ENCODE measurements at regions not wholly inside any gene's neighbourhood (a gene's known extent, or its start where the extent isn't known, plus 50 kb on each side); places are given as distances from the start of the nearest gene placed in this dataset.
"Not testable (repeated sequence)": the region's sequence is repeated elsewhere in the genome, so short reads cannot be mapped to it uniquely, and the experiment has no call there.

- DNase-seq (ENCODE audit: low spot score), result no peak
- no peak overlapping the region for H3K4me3 ChIP-seq
- H3K27ac ChIP-seq, result peak overlapping the region; percentile 50 to 77
- TF ChIP-seq CTCF (IDR thresholded peaks at IDR 0.05), result no peak
Measured at GRCh38 chr6:12548526-12548925, 168.0 kb upstream of the PHACTR1 start.

- not testable (repeated sequence) for DNase-seq (ENCODE audit: low spot score); H3K4me3 ChIP-seq
- H3K27ac ChIP-seq, result peak overlapping the region in 1 of 2 donors; percentile 77
Measured at GRCh38 chr6:12549445-12549844, 167.1 kb upstream of the PHACTR1 start.

GRCh38 chr6:12554820-12555219 is 161.7 kb upstream of the PHACTR1 start:
- H3K4me3 ChIP-seq; H3K27ac ChIP-seq; DNase-seq (ENCODE audit: low spot score): not testable (repeated sequence)

GRCh38 chr6:12555267-12555666 is 161.3 kb upstream of the PHACTR1 start:
- H3K4me3 ChIP-seq, result no peak overlapping the region
- TF ChIP-seq CTCF (IDR thresholded peaks at IDR 0.05), result no peak
- no peak for DNase-seq (ENCODE audit: low spot score)
- H3K27ac ChIP-seq, result no peak overlapping the region

- TF ChIP-seq CTCF (IDR thresholded peaks at IDR 0.05), result no peak
- H3K27ac ChIP-seq, result no peak overlapping the region
- H3K4me3 ChIP-seq, result no peak overlapping the region
- DNase-seq (ENCODE audit: low spot score), result no peak
Measured at GRCh38 chr6:12555781-12556180, 160.8 kb upstream of the PHACTR1 start.

- no peak for TF ChIP-seq CTCF (IDR thresholded peaks at IDR 0.05)
- no peak for DNase-seq (ENCODE audit: low spot score)
- H3K27ac ChIP-seq, result no peak overlapping the region
- no peak overlapping the region for H3K4me3 ChIP-seq
Measured at GRCh38 chr6:12557765-12558164, 158.8 kb upstream of the PHACTR1 start.

GRCh38 chr6:12560315-12560714 is 156.3 kb upstream of the PHACTR1 start:
- no peak overlapping the region for H3K4me3 ChIP-seq
- TF ChIP-seq CTCF (IDR thresholded peaks at IDR 0.05), result no peak
- H3K27ac ChIP-seq, result no peak overlapping the region
- DNase-seq (ENCODE audit: low spot score), result no peak

GRCh38 chr6:12566618-12567123 is 149.9 kb upstream of the PHACTR1 start:
- Histone ChIP-seq H3K27ac (no peak overlapping the region), H3K4me3 (no peak overlapping the region)
- no peak for TF ChIP-seq CTCF (IDR thresholded peaks at IDR 0.05)
- DNase-seq (ENCODE audit: low spot score), result no peak

Data from coronary artery (tissue), 2 donors.